DND-41 (cell line): ENCODE measurements at regions not wholly inside any gene's neighbourhood (a gene's known extent, or its start where the extent isn't known, plus 50 kb on each side); places are given as distances from the start of the nearest gene placed in this dataset.

Experiments
- EZH2 ChIP-seq: IDR thresholded peaks from 3 replicates; pipeline ENCODE4 v1.6.1; 2012; ENCODE audit warnings: borderline replicate concordance, low read depth, mild to moderate bottlenecking, moderate library complexity, low read length, inconsistent platforms; ENCODE audit not compliant: severe bottlenecking
- TF ChIP-seq, protein P1 (sequence below): IDR thresholded peaks from 2 replicates; pipeline ENCODE4 v1.5.1; 2012; ENCODE audit warnings: borderline replicate concordance, low read length, moderate library complexity, mild to moderate bottlenecking; ENCODE audit not compliant: poor library complexity, severe bottlenecking; ENCODE audit errors: extremely low read depth

DNA sequence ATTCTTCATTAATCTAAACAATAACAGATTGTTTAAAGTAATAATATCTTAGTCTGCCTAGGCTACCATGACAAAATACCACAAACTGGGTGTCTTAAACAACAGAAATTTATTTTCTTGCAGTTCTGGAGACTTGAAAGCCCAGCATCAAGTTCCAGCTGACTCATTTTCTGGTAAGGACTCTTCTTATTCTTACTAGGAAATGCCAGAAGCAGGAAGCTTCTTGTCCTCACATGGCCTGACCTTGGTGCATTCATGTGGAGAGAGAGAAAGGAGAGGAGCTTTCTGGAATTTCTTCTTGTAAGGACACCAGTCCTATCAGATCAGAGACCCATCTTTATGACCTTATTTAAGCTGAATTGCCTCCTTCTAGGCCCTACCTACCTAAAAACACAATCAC lies 110.5 kb downstream of the ANKRD60 start:
- TF ChIP-seq, protein P1, sequence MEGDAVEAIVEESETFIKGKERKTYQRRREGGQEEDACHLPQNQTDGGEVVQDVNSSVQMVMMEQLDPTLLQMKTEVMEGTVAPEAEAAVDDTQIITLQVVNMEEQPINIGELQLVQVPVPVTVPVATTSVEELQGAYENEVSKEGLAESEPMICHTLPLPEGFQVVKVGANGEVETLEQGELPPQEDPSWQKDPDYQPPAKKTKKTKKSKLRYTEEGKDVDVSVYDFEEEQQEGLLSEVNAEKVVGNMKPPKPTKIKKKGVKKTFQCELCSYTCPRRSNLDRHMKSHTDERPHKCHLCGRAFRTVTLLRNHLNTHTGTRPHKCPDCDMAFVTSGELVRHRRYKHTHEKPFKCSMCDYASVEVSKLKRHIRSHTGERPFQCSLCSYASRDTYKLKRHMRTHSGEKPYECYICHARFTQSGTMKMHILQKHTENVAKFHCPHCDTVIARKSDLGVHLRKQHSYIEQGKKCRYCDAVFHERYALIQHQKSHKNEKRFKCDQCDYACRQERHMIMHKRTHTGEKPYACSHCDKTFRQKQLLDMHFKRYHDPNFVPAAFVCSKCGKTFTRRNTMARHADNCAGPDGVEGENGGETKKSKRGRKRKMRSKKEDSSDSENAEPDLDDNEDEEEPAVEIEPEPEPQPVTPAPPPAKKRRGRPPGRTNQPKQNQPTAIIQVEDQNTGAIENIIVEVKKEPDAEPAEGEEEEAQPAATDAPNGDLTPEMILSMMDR, result no peak
- TF ChIP-seq EZH2, result no peak
